Smooth muscle cell (in vitro differentiated cells): ENCODE measurements at regions not wholly inside any gene's neighbourhood (a gene's known extent, or its start where the extent isn't known, plus 50 kb on each side); places are given as distances from the start of the nearest gene placed in this dataset.
"Not testable (repeated sequence)": the region's sequence is repeated elsewhere in the genome, so short reads cannot be mapped to it uniquely, and the experiment has no call there.

Source experiments
- DNase-seq: peaks from one replicate; lab custom pipeline; 2025; ENCODE audit not compliant: unreplicated experiment; lab: John Stamatoyannopoulos, UW
- H2AFZ ChIP-seq: fragments of 200-600 bp; sonication (generic); 2 replicates; pipeline ENCODE4 v1.6.0; 2016; ENCODE audit warnings: antibody characterized with exemption, low read depth, mild to moderate bottlenecking
- H3F3A ChIP-seq: fragments of 200-600 bp; sonication (generic); 2 replicates; pipeline ENCODE4 v1.6.0; 2017; ENCODE audit warnings: antibody characterized with exemption, low read depth
- H3K27ac ChIP-seq: fragments of 200-600 bp; sonication (generic); 2 replicates; pipeline ENCODE4 v1.5.1; 2016; ENCODE audit warnings: low read depth, mild to moderate bottlenecking
- H3K27me3 ChIP-seq: fragments of 200-600 bp; sonication (generic); 2 replicates; pipeline ENCODE4 v1.6.1; 2016; ENCODE audit warnings: low read depth, mild to moderate bottlenecking
- H3K36me3 ChIP-seq: fragments of 200-600 bp; sonication (generic); 2 replicates; pipeline ENCODE4 v1.5.1; 2016; ENCODE audit warnings: low read depth
- H3K4me1 ChIP-seq: fragments of 200-600 bp; sonication (generic); 2 replicates; pipeline ENCODE4 v1.5.1; 2016; ENCODE audit warnings: low read depth
- H3K4me2 ChIP-seq: fragments of 200-600 bp; sonication (generic); 2 replicates; pipeline ENCODE4 v1.6.0; 2016; ENCODE audit warnings: mild to moderate bottlenecking
- H3K4me3 ChIP-seq: fragments of 200-600 bp; sonication (generic); 2 replicates; pipeline ENCODE4 v1.5.1; 2016; ENCODE audit warnings: mild to moderate bottlenecking
- H3K79me2 ChIP-seq: fragments of 200-600 bp; sonication (generic); 2 replicates; pipeline ENCODE4 v1.6.0; 2016; ENCODE audit warnings: low read depth, mild to moderate bottlenecking
- H3K9ac ChIP-seq: fragments of 200-600 bp; sonication (generic); 2 replicates; pipeline ENCODE4 v1.6.0; 2016; ENCODE audit warnings: low read depth
- H3K9me3 ChIP-seq: fragments of 200-600 bp; sonication (generic); replicated peaks from 2 replicates; pipeline ENCODE4 v1.5.1; 2016; ENCODE audit warnings: low read depth
- H4K20me1 ChIP-seq: fragments of 200-600 bp; sonication (generic); 2 replicates; pipeline ENCODE4 v1.6.0; 2016; ENCODE audit warnings: low read depth
- WGBS: methylation state at CpG from one replicate; pipeline ENCODE4 v1.1.7; 2016; ENCODE audit warnings: low lambda C conversion rate; 5-methylcytosine and 5-hydroxymethylcytosine counted together
- TF ChIP-seq, protein P1 (sequence below): fragments of 200-600 bp; sonication (generic); IDR thresholded peaks from 2 replicates; pipeline ENCODE4 v1.5.1; 2017; ENCODE audit warnings: borderline replicate concordance, mild to moderate bottlenecking, antibody characterized with exemption; ENCODE audit not compliant: insufficient read depth, poor library complexity, severe bottlenecking

DNA sequence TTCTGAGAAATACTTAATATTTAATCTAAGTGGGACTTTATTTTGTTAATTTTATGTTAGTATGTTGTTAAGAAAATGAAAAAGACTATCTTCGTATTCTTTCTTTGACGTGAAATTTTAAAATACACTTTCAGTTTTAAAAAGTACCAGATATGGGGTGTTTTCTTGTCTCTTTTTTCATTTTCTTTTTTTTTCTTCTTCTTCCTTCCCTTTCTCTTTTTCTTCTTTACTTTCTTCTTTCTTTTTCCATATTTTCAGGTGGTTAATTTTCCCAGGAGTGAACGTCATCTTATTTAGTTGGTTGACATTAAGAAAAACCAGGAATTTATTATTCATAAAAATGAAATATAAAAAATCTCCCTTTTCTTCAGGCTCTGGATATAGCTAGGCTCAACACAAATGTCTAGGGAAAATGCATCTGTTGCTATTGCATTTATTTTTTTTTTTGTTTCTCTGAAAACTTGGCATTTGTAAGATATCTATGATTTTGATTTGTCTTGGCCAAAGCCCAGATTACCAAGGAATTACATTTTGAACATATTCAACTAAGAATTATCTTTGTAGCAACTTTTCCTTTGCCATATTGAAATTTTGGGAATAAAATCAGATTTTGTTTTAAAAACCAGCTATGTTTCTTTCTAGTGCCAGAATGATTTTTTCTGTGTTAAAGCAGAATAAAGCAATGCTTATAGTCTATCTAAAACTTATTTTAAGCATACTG, 241.3 kb upstream of the FOXP2 start:
- Histone ChIP-seq H3K27ac (no peak overlapping the region), H3K4me3 (no peak overlapping the region), H3K9ac (no peak overlapping the region), H2AFZ (no peak overlapping the region), H4K20me1 (no peaks in the 10 kb centered on the region), H3K27me3 (no peaks in the 10 kb centered on the region), H3K36me3 (no peaks in the 10 kb centered on the region), H3K4me1 (no peaks in the 10 kb centered on the region), H3F3A (no peaks in the 10 kb centered on the region), H3K79me2 (no peaks in the 10 kb centered on the region), H3K9me3 (no peaks in the 10 kb centered on the region), H3K4me2 (no peak overlapping the region)
- TF ChIP-seq, protein P1, sequence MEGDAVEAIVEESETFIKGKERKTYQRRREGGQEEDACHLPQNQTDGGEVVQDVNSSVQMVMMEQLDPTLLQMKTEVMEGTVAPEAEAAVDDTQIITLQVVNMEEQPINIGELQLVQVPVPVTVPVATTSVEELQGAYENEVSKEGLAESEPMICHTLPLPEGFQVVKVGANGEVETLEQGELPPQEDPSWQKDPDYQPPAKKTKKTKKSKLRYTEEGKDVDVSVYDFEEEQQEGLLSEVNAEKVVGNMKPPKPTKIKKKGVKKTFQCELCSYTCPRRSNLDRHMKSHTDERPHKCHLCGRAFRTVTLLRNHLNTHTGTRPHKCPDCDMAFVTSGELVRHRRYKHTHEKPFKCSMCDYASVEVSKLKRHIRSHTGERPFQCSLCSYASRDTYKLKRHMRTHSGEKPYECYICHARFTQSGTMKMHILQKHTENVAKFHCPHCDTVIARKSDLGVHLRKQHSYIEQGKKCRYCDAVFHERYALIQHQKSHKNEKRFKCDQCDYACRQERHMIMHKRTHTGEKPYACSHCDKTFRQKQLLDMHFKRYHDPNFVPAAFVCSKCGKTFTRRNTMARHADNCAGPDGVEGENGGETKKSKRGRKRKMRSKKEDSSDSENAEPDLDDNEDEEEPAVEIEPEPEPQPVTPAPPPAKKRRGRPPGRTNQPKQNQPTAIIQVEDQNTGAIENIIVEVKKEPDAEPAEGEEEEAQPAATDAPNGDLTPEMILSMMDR, result no peak
- WGBS, result 96% methylated on average over 3 of the region's 3 CpGs
- DNase-seq, result no peak

DNA sequence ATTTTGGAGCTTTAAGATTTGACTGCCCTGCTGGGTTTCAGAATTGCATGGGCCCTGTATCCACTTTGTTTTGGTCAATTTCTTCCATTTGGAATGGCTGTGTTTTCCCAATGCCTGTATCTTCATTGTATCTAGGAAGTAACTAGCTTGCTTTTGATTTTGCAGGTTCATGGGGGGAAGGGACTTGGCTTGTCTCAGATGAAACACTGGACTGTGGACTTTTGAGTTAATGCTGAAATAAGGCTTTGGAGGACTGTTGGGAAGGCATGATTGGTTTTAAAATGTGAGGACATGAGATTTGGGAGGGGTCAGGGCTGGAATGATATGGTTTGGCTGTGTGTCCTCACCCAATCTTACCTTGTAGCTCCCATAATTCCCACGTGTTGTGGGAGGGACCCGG, 245.2 kb upstream of the FOXP2 start:
- H3K36me3 ChIP-seq, H3K79me2 ChIP-seq, H3F3A ChIP-seq, H2AFZ ChIP-seq, H3K27ac ChIP-seq, H4K20me1 ChIP-seq, DNase-seq, H3K4me1 ChIP-seq, H3K27me3 ChIP-seq, H3K4me2 ChIP-seq, H3K9ac ChIP-seq, H3K9me3 ChIP-seq, H3K4me3 ChIP-seq: not testable (repeated sequence)
- WGBS, result 90% methylated on average over 2 of the region's 2 CpGs

DNA sequence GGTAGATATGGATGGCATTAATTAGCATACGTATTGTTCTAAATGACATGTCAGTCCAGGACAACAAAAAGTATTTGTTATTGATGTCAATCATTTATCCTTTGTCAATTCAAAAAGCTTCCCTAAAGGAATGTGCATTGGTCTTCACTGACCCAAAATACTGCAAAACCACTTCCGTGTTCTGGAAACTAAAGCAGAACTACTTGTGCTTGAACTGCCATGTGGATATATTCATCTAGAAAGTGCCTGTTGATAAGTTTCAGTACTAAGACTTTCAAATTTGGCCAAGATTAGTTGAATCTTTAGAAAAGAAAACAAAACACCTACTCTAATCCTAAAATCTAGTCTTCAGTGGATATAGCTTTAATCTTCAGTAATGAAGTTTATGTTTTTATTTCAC, 242.1 kb upstream of the PPP1R3A start:
- Histone ChIP-seq H3K27me3 (no peaks in the 10 kb centered on the region), H2AFZ (no peak overlapping the region), H3K79me2 (no peaks in the 10 kb centered on the region), H3K27ac (no peak overlapping the region), H3F3A (no peaks in the 10 kb centered on the region), H3K4me3 (no peak overlapping the region), H3K9ac (no peak overlapping the region), H3K36me3 (no peaks in the 10 kb centered on the region), H3K4me2 (no peak overlapping the region), H4K20me1 (no peaks in the 10 kb centered on the region), H3K9me3 (no peaks in the 10 kb centered on the region), H3K4me1 (no peaks in the 10 kb centered on the region)
- 92% methylated on average over 2 of the region's 2 CpGs for WGBS
- TF ChIP-seq, protein P1, result no peak
- no peak for DNase-seq

DNA sequence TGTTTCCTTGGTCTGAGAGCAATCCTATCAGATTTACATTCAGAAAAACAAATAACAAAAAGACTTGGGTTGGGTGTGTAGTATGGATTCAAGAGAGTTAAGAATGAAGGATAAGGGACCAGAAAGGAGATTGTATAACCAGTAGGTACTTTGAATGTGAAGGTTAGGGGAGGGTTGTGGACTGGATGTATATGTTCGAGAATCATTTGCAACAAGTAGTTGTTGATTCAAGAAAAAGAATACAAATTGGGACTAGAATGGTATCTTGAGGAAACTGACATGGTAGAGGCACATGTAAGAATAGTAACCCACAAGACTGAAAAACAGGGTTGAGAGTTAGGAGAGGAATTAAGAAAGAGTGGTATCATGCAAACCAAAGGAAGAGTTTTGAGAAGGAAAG, 240.0 kb upstream of the PPP1R3A start:
- Histone ChIP-seq H3K9ac (no peak overlapping the region), H3K4me2 (no peak overlapping the region), H3K9me3 (no peaks in the 10 kb centered on the region), H3K27me3 (no peaks in the 10 kb centered on the region), H3F3A (no peaks in the 10 kb centered on the region), H3K4me1 (no peaks in the 10 kb centered on the region), H3K36me3 (no peaks in the 10 kb centered on the region), H3K4me3 (no peak overlapping the region), H3K27ac (no peak overlapping the region), H4K20me1 (no peaks in the 10 kb centered on the region), H2AFZ (no peak overlapping the region), H3K79me2 (no peaks in the 10 kb centered on the region)
- 91% methylated on average over 1 of the region's 1 CpG for WGBS
- no peak for DNase-seq
- TF ChIP-seq, protein P1, result no peak
